ENCODE measurements at regions not wholly inside any gene's neighbourhood (a gene's known extent, or its start where the extent isn't known, plus 50 kb on each side); places are given as distances from the start of the nearest gene placed in this dataset.

GRCh38 chr12:88399811-88400210, 180.5 kb downstream of the KITLG start:
- POLR2A ChIA-PET: no interaction called here
- no peaks in the 10 kb centered on the region for H3K36me3 ChIP-seq (ENCODE audit: control insufficient read depth in 4 of 4, insufficient read depth in 4 of 4, low read length in 3 of 4)
- H3K27me3 ChIP-seq (replicated peaks in 2 of 5; ENCODE audit: control insufficient read depth in 4 of 5, insufficient read depth in 5 of 5, low read length in 4 of 5): no peaks in the 10 kb centered on the region
- no peak for DNase-seq
- H3K4me1 ChIP-seq (ENCODE audit: control extremely low read depth in 1 of 4, control insufficient read depth in 4 of 4, insufficient read depth in 4 of 4, low read length in 3 of 4): peaks cover 0 to 8% (median 4%) of the 10 kb centered on the region in 4 experiments
- WGBS (ENCODE audit: insufficient coverage): no CpG with 5 or more reads among the region's 2 CpGs
- no peaks in the 10 kb centered on the region for H3K9me3 ChIP-seq (ENCODE audit: control extremely low read depth in 1 of 5, control insufficient read depth in 4 of 5, insufficient read depth in 2 of 5, low read depth in 1 of 5, low read length in 4 of 5)
- H3K4me3 ChIP-seq (ENCODE audit: control insufficient read depth in 1 of 7, extremely low read depth in 1 of 7, insufficient read depth in 4 of 7, low read depth in 2 of 7, low read length in 6 of 7): no peak overlapping the region
- H3K27ac ChIP-seq (ENCODE audit: insufficient read depth in 1 of 2, low read depth in 1 of 2, low read length in 2 of 2, poor library complexity in 1 of 2, severe bottlenecking in 2 of 2): no peak overlapping the region
- CTCF ChIA-PET: no interaction called here

- POLR2A ChIA-PET: no interaction called here
- Histone ChIP-seq H3K4me1 (ENCODE audit: control extremely low read depth in 1 of 4, control insufficient read depth in 4 of 4, insufficient read depth in 4 of 4, low read length in 3 of 4) (peaks cover 0 to 8% (median 4%) of the 10 kb centered on the region in 4 experiments), H3K27ac (ENCODE audit: insufficient read depth in 1 of 2, low read depth in 1 of 2, low read length in 2 of 2, poor library complexity in 1 of 2, severe bottlenecking in 2 of 2) (no peak overlapping the region), H3K27me3 (replicated peaks in 2 of 5; ENCODE audit: control insufficient read depth in 4 of 5, insufficient read depth in 5 of 5, low read length in 4 of 5) (no peaks in the 10 kb centered on the region), H3K9me3 (ENCODE audit: control extremely low read depth in 1 of 5, control insufficient read depth in 4 of 5, insufficient read depth in 2 of 5, low read depth in 1 of 5, low read length in 4 of 5) (no peaks in the 10 kb centered on the region), H3K36me3 (ENCODE audit: control insufficient read depth in 4 of 4, insufficient read depth in 4 of 4, low read length in 3 of 4) (no peaks in the 10 kb centered on the region), H3K4me3 (ENCODE audit: control insufficient read depth in 1 of 7, extremely low read depth in 1 of 7, insufficient read depth in 4 of 7, low read depth in 2 of 7, low read length in 6 of 7) (no peak overlapping the region)
- CTCF ChIA-PET: no interaction called here
- no CpG with 5 or more reads among the region's 3 CpGs for WGBS (ENCODE audit: insufficient coverage)
- DNase-seq: peak in 2 of 3 donors; percentile 21 to 37
Measured at GRCh38 chr12:88400302-88400701, 180.0 kb downstream of the KITLG start.

- ChIA-PET POLR2A (no interaction called here), CTCF (no interaction called here)
- H3K27ac ChIP-seq (ENCODE audit: insufficient read depth in 1 of 2, low read depth in 1 of 2, low read length in 2 of 2, poor library complexity in 1 of 2, severe bottlenecking in 2 of 2): no peak overlapping the region
- H3K27me3 ChIP-seq (replicated peaks in 2 of 5; ENCODE audit: control insufficient read depth in 4 of 5, insufficient read depth in 5 of 5, low read length in 4 of 5): no peaks in the 10 kb centered on the region
- peaks cover 0 to 8% (median 4%) of the 10 kb centered on the region in 4 experiments for H3K4me1 ChIP-seq (ENCODE audit: control extremely low read depth in 1 of 4, control insufficient read depth in 4 of 4, insufficient read depth in 4 of 4, low read length in 3 of 4)
- DNase-seq: peak in 2 of 3 donors; percentile 40 to 62
- no peaks in the 10 kb centered on the region for H3K36me3 ChIP-seq (ENCODE audit: control insufficient read depth in 4 of 4, insufficient read depth in 4 of 4, low read length in 3 of 4)
- no CpG with 5 or more reads among the region's 2 CpGs for WGBS (ENCODE audit: insufficient coverage)
- H3K9me3 ChIP-seq (ENCODE audit: control extremely low read depth in 1 of 5, control insufficient read depth in 4 of 5, insufficient read depth in 2 of 5, low read depth in 1 of 5, low read length in 4 of 5): no peaks in the 10 kb centered on the region
- peak overlapping the region in 1 of 7 experiments; percentile 60 for H3K4me3 ChIP-seq (ENCODE audit: control insufficient read depth in 1 of 7, extremely low read depth in 1 of 7, insufficient read depth in 4 of 7, low read depth in 2 of 7, low read length in 6 of 7)
Measured at GRCh38 chr12:88401155-88401554, 179.1 kb downstream of the KITLG start.

- DNase-seq: no peak
- WGBS (ENCODE audit: insufficient coverage): no CpG with 5 or more reads among the region's 5 CpGs
- CTCF ChIA-PET: no interaction called here
- H3K27me3 ChIP-seq (replicated peaks in 2 of 5; ENCODE audit: control insufficient read depth in 4 of 5, insufficient read depth in 5 of 5, low read length in 4 of 5): no peaks in the 10 kb centered on the region
- POLR2A ChIA-PET: no interaction called here
- H3K36me3 ChIP-seq (ENCODE audit: control insufficient read depth in 4 of 4, insufficient read depth in 4 of 4, low read length in 3 of 4): no peaks in the 10 kb centered on the region
- H3K4me1 ChIP-seq (ENCODE audit: control extremely low read depth in 1 of 4, control insufficient read depth in 4 of 4, insufficient read depth in 4 of 4, low read length in 3 of 4): no peaks in the 10 kb centered on the region
- H3K9me3 ChIP-seq (ENCODE audit: control extremely low read depth in 1 of 5, control insufficient read depth in 4 of 5, insufficient read depth in 2 of 5, low read depth in 1 of 5, low read length in 4 of 5): no peaks in the 10 kb centered on the region
- no peak overlapping the region for H3K27ac ChIP-seq (ENCODE audit: insufficient read depth in 1 of 2, low read depth in 1 of 2, low read length in 2 of 2, poor library complexity in 1 of 2, severe bottlenecking in 2 of 2)
- H3K4me3 ChIP-seq (ENCODE audit: control insufficient read depth in 1 of 7, extremely low read depth in 1 of 7, insufficient read depth in 4 of 7, low read depth in 2 of 7, low read length in 6 of 7): no peak overlapping the region
Measured at GRCh38 chr12:88406905-88407304, 173.4 kb downstream of the KITLG start.

- POLR2A ChIA-PET: no interaction called here
- no peaks in the 10 kb centered on the region for H3K4me1 ChIP-seq (ENCODE audit: control extremely low read depth in 1 of 4, control insufficient read depth in 4 of 4, insufficient read depth in 4 of 4, low read length in 3 of 4)
- no peaks in the 10 kb centered on the region for H3K36me3 ChIP-seq (ENCODE audit: control insufficient read depth in 4 of 4, insufficient read depth in 4 of 4, low read length in 3 of 4)
- no peak overlapping the region for H3K4me3 ChIP-seq (ENCODE audit: control insufficient read depth in 1 of 7, extremely low read depth in 1 of 7, insufficient read depth in 4 of 7, low read depth in 2 of 7, low read length in 6 of 7)
- CTCF ChIA-PET: interaction anchor here (1.9 kb wide), 1 partner anchor 19 kb away, joined by 4 read pairs; no protein-coding TSS in a partner anchor
- no peaks in the 10 kb centered on the region for H3K27me3 ChIP-seq (replicated peaks in 2 of 5; ENCODE audit: control insufficient read depth in 4 of 5, insufficient read depth in 5 of 5, low read length in 4 of 5)
- DNase-seq: no peak
- H3K27ac ChIP-seq (ENCODE audit: insufficient read depth in 1 of 2, low read depth in 1 of 2, low read length in 2 of 2, poor library complexity in 1 of 2, severe bottlenecking in 2 of 2): no peak overlapping the region
- H3K9me3 ChIP-seq (ENCODE audit: control extremely low read depth in 1 of 5, control insufficient read depth in 4 of 5, insufficient read depth in 2 of 5, low read depth in 1 of 5, low read length in 4 of 5): no peaks in the 10 kb centered on the region
Measured at GRCh38 chr12:88408823-88409222, 171.4 kb downstream of the KITLG start.

GRCh38 chr12:88409257-88409656, 171.0 kb downstream of the KITLG start:
- 85% methylated on average over 3 of the region's 3 CpGs for WGBS (ENCODE audit: insufficient coverage)
- DNase-seq: no peak
- no peaks in the 10 kb centered on the region for H3K27me3 ChIP-seq (replicated peaks in 2 of 5; ENCODE audit: control insufficient read depth in 4 of 5, insufficient read depth in 5 of 5, low read length in 4 of 5)
- H3K27ac ChIP-seq (ENCODE audit: insufficient read depth in 1 of 2, low read depth in 1 of 2, low read length in 2 of 2, poor library complexity in 1 of 2, severe bottlenecking in 2 of 2): no peak overlapping the region
- H3K36me3 ChIP-seq (ENCODE audit: control insufficient read depth in 4 of 4, insufficient read depth in 4 of 4, low read length in 3 of 4): no peaks in the 10 kb centered on the region
- no peaks in the 10 kb centered on the region for H3K9me3 ChIP-seq (ENCODE audit: control extremely low read depth in 1 of 5, control insufficient read depth in 4 of 5, insufficient read depth in 2 of 5, low read depth in 1 of 5, low read length in 4 of 5)
- H3K4me1 ChIP-seq (ENCODE audit: control extremely low read depth in 1 of 4, control insufficient read depth in 4 of 4, insufficient read depth in 4 of 4, low read length in 3 of 4): no peaks in the 10 kb centered on the region
- CTCF ChIA-PET: interaction anchor here (1.9 kb wide), 1 partner anchor 20 kb away, joined by 4 read pairs; no protein-coding TSS in a partner anchor
- POLR2A ChIA-PET: no interaction called here
- H3K4me3 ChIP-seq (ENCODE audit: control insufficient read depth in 1 of 7, extremely low read depth in 1 of 7, insufficient read depth in 4 of 7, low read depth in 2 of 7, low read length in 6 of 7): no peak overlapping the region

- H3K27ac ChIP-seq (ENCODE audit: insufficient read depth in 1 of 2, low read depth in 1 of 2, low read length in 2 of 2, poor library complexity in 1 of 2, severe bottlenecking in 2 of 2): no peak overlapping the region
- ChIA-PET CTCF (no interaction called here), POLR2A (no interaction called here)
- H3K9me3 ChIP-seq (ENCODE audit: control extremely low read depth in 1 of 5, control insufficient read depth in 4 of 5, insufficient read depth in 2 of 5, low read depth in 1 of 5, low read length in 4 of 5): no peaks in the 10 kb centered on the region
- H3K36me3 ChIP-seq (ENCODE audit: control insufficient read depth in 4 of 4, insufficient read depth in 4 of 4, low read length in 3 of 4): no peaks in the 10 kb centered on the region
- DNase-seq: no peak
- peaks cover 0 to 1% (median 0%) of the 10 kb centered on the region in 4 experiments for H3K4me1 ChIP-seq (ENCODE audit: control extremely low read depth in 1 of 4, control insufficient read depth in 4 of 4, insufficient read depth in 4 of 4, low read length in 3 of 4)
- H3K27me3 ChIP-seq (replicated peaks in 2 of 5; ENCODE audit: control insufficient read depth in 4 of 5, insufficient read depth in 5 of 5, low read length in 4 of 5): no peaks in the 10 kb centered on the region
- no CpG with 5 or more reads among the region's 2 CpGs for WGBS (ENCODE audit: insufficient coverage)
- H3K4me3 ChIP-seq (ENCODE audit: control insufficient read depth in 1 of 7, extremely low read depth in 1 of 7, insufficient read depth in 4 of 7, low read depth in 2 of 7, low read length in 6 of 7): no peak overlapping the region
Measured at GRCh38 chr12:88411689-88412088, 168.6 kb downstream of the KITLG start.
